Neural cell (in vitro differentiated cells): ENCODE measurements at regions not wholly inside any gene's neighbourhood (a gene's known extent, or its start where the extent isn't known, plus 50 kb on each side); places are given as distances from the start of the nearest gene placed in this dataset.

Experiments used
- H2AFZ ChIP-seq: fragments of 200-600, 300-800 bp; sonication (generic), shearing (Covaris generic); 2 replicates; pipeline ENCODE4 v1.6.0; 2014; ENCODE audit warnings: low read depth, mild to moderate bottlenecking, antibody characterized with exemption, low read length, moderate library complexity
- H3F3A ChIP-seq: fragments of 200-600 bp; shearing (Covaris generic); 2 replicates; pipeline ENCODE4 v1.6.1; 2016; ENCODE audit warnings: mild to moderate bottlenecking, moderate library complexity, mixed read lengths, antibody characterized with exemption, low read length; ENCODE audit not compliant: insufficient read depth, poor library complexity, severe bottlenecking
- H3K27ac ChIP-seq: fragments of 200-600, 300-800 bp; sonication (generic), shearing (Covaris generic); 2 replicates; pipeline ENCODE4 v1.5.1; 2014; ENCODE audit warnings: mild to moderate bottlenecking, low read length, moderate library complexity
- H3K27me3 ChIP-seq: fragments of 300-800, 200-600 bp; sonication (generic), shearing (Covaris generic); 2 replicates; pipeline ENCODE4 v1.6.0; 2014; ENCODE audit warnings: mild to moderate bottlenecking, low read depth, low read length, moderate library complexity; ENCODE audit not compliant: insufficient read depth
- H3K36me3 ChIP-seq: fragments of 300-800, 200-600 bp; sonication (generic), shearing (Covaris generic); 2 replicates; pipeline ENCODE4 v1.5.1; 2014; ENCODE audit warnings: mild to moderate bottlenecking, antibody characterized with exemption, low read length, moderate library complexity; ENCODE audit not compliant: insufficient read depth
- H3K4me2 ChIP-seq: fragments of 300-800, 200-600 bp; sonication (generic), shearing (Covaris generic); 2 replicates; pipeline ENCODE4 v1.6.0; 2014; ENCODE audit warnings: mild to moderate bottlenecking, low read length
- H3K4me3 ChIP-seq: fragments of 300-800, 200-600 bp; sonication (generic), shearing (Covaris generic); 2 replicates; pipeline ENCODE4 v1.5.1; 2014; ENCODE audit warnings: mild to moderate bottlenecking, low read length, moderate library complexity
- H3K79me2 ChIP-seq: fragments of 200-600 bp; shearing (Covaris generic); replicated peaks from 2 replicates; pipeline ENCODE4 v1.6.0; 2014; ENCODE audit warnings: mild to moderate bottlenecking, low read length, moderate library complexity; ENCODE audit not compliant: insufficient read depth
- H3K9ac ChIP-seq: fragments of 300-800, 200-600 bp; sonication (generic), shearing (Covaris generic); 2 replicates; pipeline ENCODE4 v1.6.1; 2016; ENCODE audit warnings: mild to moderate bottlenecking, low read length, mixed read lengths
- H3K9me2 ChIP-seq: fragments of 200-600 bp; shearing (Covaris generic); 2 replicates; pipeline ENCODE4 v1.6.1; 2016; ENCODE audit warnings: mild to moderate bottlenecking, low read length, mixed read lengths; ENCODE audit not compliant: insufficient read depth
- H3K9me3 ChIP-seq: fragments of 200-600, 300-800 bp; sonication (generic), shearing (Covaris generic); 2 replicates; pipeline ENCODE4 v1.6.1; 2016; ENCODE audit warnings: mild to moderate bottlenecking, mixed run types, low read length, moderate library complexity, mixed read lengths
- H4K20me1 ChIP-seq: fragments of 200-600 bp; shearing (Covaris generic); 2 replicates; pipeline ENCODE4 v1.6.1; 2016; ENCODE audit warnings: mild to moderate bottlenecking, mixed run types; ENCODE audit not compliant: insufficient read depth
- CTCF ChIP-seq: fragments of 450-650 bp; IDR thresholded peaks from 2 replicates; pipeline ENCODE4 v1.5.1; 2014; ENCODE audit warnings: antibody characterized with exemption, mild to moderate bottlenecking, moderate library complexity; ENCODE audit not compliant: poor library complexity, severe bottlenecking
- EP300 ChIP-seq: fragments of 450-650 bp; conservative IDR thresholded peaks from 2 replicates; pipeline ENCODE4 v1.6.1; 2014; ENCODE audit warnings: antibody characterized with exemption, mild to moderate bottlenecking, moderate library complexity; ENCODE audit not compliant: poor library complexity, severe bottlenecking
- EZH2 ChIP-seq: fragments of 200-600, 300-800 bp; shearing (Covaris generic), sonication (generic); IDR thresholded peaks from 2 replicates; pipeline ENCODE4 v1.6.1; 2014; ENCODE audit warnings: antibody characterized with exemption, low read length, borderline replicate concordance, mild to moderate bottlenecking; ENCODE audit not compliant: insufficient read depth, poor library complexity, severe bottlenecking
- MXI1 ChIP-seq: fragments of 450-650 bp; conservative IDR thresholded peaks from 2 replicates; pipeline ENCODE4 v1.6.1; 2014; ENCODE audit warnings: antibody characterized with exemption, mild to moderate bottlenecking; ENCODE audit not compliant: poor library complexity, severe bottlenecking
- POLR2AphosphoS5 ChIP-seq: IDR thresholded peaks from 2 replicates; pipeline ENCODE4 v1.6.1; 2012
- RAD21 ChIP-seq: fragments of 450-650 bp; conservative IDR thresholded peaks from 2 replicates; pipeline ENCODE4 v1.6.1; 2014; ENCODE audit warnings: antibody characterized with exemption, mild to moderate bottlenecking, moderate library complexity
- REST ChIP-seq: IDR thresholded peaks from 2 replicates; pipeline ENCODE4 v1.6.1; 2012; ENCODE audit warnings: borderline replicate concordance
- SMC3 ChIP-seq: fragments of 450-650 bp; conservative IDR thresholded peaks from 2 replicates; pipeline ENCODE4 v1.6.1; 2014; ENCODE audit warnings: antibody characterized with exemption, mild to moderate bottlenecking, moderate library complexity; ENCODE audit not compliant: poor library complexity
- TAF1 ChIP-seq: IDR thresholded peaks from 2 replicates; pipeline ENCODE4 v1.6.1; 2012; ENCODE audit warnings: low read depth

GRCh38 chr4:126827669-126828068 lies 805.1 kb upstream of the INTU start:
- Histone ChIP-seq H3K9ac (no peak overlapping the region), H3K27ac (no peak overlapping the region), H3K79me2 (no peaks in the 10 kb centered on the region), H4K20me1 (no peaks in the 10 kb centered on the region), H3K4me2 (no peak overlapping the region), H3K9me2 (no peaks in the 10 kb centered on the region), H2AFZ (no peak overlapping the region), H3K4me3 (no peak overlapping the region), H3K9me3 (no peaks in the 10 kb centered on the region), H3K27me3 (no peaks in the 10 kb centered on the region), H3K36me3 (no peaks in the 10 kb centered on the region), H3F3A (no peaks in the 10 kb centered on the region)
- no peak for TF ChIP-seq MXI1
- TF ChIP-seq SMC3, result no peak
- no peak for TF ChIP-seq CTCF
- no peak for TF ChIP-seq REST
- TF ChIP-seq TAF1, result no peak
- TF ChIP-seq RAD21, result no peak
- TF ChIP-seq EP300, result no peak
- no peak for TF ChIP-seq EZH2

GRCh38 chr4:126834854-126835253 lies 797.9 kb upstream of the INTU start:
- Histone ChIP-seq H3K9me2 (no peaks in the 10 kb centered on the region), H2AFZ (no peak overlapping the region), H3K9me3 (no peaks in the 10 kb centered on the region), H3K4me3 (no peak overlapping the region), H3K27me3 (no peaks in the 10 kb centered on the region), H3K4me2 (no peak overlapping the region), H3K27ac (no peak overlapping the region), H3K36me3 (no peaks in the 10 kb centered on the region), H3F3A (no peaks in the 10 kb centered on the region), H4K20me1 (no peaks in the 10 kb centered on the region), H3K9ac (no peak overlapping the region), H3K79me2 (no peaks in the 10 kb centered on the region)
- TF ChIP-seq POLR2AphosphoS5, result no peak
- TF ChIP-seq TAF1, result no peak
- TF ChIP-seq EP300, result no peak
- TF ChIP-seq CTCF, result no peak
- no peak for TF ChIP-seq REST
- TF ChIP-seq MXI1, result no peak
- no peak for TF ChIP-seq RAD21
- TF ChIP-seq SMC3, result no peak
- no peak for TF ChIP-seq EZH2
